ENCODE measurements at regions not wholly inside any gene's neighbourhood (a gene's known extent, or its start where the extent isn't known, plus 50 kb on each side); places are given as distances from the start of the nearest gene placed in this dataset.
"Not testable (repeated sequence)": the region's sequence is repeated elsewhere in the genome, so short reads cannot be mapped to it uniquely, and the experiment has no call there.

- DNase-seq (no peak), ATAC-seq (no peak)
- Mint-ChIP-seq H3K4me3 (no peak overlapping the region), H3K27me3 (peaks cover 15% of the 10 kb centered on the region), H3K27ac (no peak overlapping the region), H3K9me3 (ENCODE audit: low read depth) (no peaks in the 10 kb centered on the region), H3K4me1 (no peaks in the 10 kb centered on the region), H3K36me3 (no peaks in the 10 kb centered on the region)
- CTCF ChIA-PET, result no interaction called here
Measured at GRCh38 chr6:11855743-11856142, 77.1 kb upstream of the ADTRP start.

- no peak for DNase-seq
- H3K36me3 Mint-ChIP-seq, result no peaks in the 10 kb centered on the region
- no peak for ATAC-seq
Measured at GRCh38 chr6:11854408-11855165, 76.0 kb upstream of the ADTRP start.

GRCh38 chr6:11853678-11854407, 75.2 kb upstream of the ADTRP start:
- H3K4me3 Mint-ChIP-seq, result no peak overlapping the region
- H3K36me3 Mint-ChIP-seq, result no peaks in the 10 kb centered on the region
- peaks cover 12% of the 10 kb centered on the region for H3K27me3 Mint-ChIP-seq
- ATAC-seq, result no peak
- H3K27ac Mint-ChIP-seq, result no peak overlapping the region
- no peak for DNase-seq
- H3K4me1 Mint-ChIP-seq, result no peaks in the 10 kb centered on the region
- CTCF ChIA-PET, result no interaction called here
- no peaks in the 10 kb centered on the region for H3K9me3 Mint-ChIP-seq (ENCODE audit: low read depth)

More at GRCh38 chr6:11854408-11855165, 76.0 kb upstream of the ADTRP start:
- no peak overlapping the region for H3K27ac Mint-ChIP-seq
- H3K4me1 Mint-ChIP-seq, result no peaks in the 10 kb centered on the region
- peaks cover 12% of the 10 kb centered on the region for H3K27me3 Mint-ChIP-seq
- H3K9me3 Mint-ChIP-seq (ENCODE audit: low read depth), result no peaks in the 10 kb centered on the region
- CTCF ChIA-PET, result no interaction called here
- H3K4me3 Mint-ChIP-seq, result no peak overlapping the region

GRCh38 chr6:11852061-11852651, 73.6 kb upstream of the ADTRP start:
- Mint-ChIP-seq H3K27ac (no peak overlapping the region), H3K36me3 (no peaks in the 10 kb centered on the region), H3K27me3 (peaks cover 12% of the 10 kb centered on the region), H3K4me1 (no peaks in the 10 kb centered on the region), H3K9me3 (ENCODE audit: low read depth) (no peaks in the 10 kb centered on the region), H3K4me3 (no peak overlapping the region)
- ATAC-seq (no peak), DNase-seq (no peak)
- CTCF ChIA-PET, result no interaction called here

- DNase-seq (no peak), ATAC-seq (no peak)
- no peak overlapping the region for H3K27ac Mint-ChIP-seq
- no peak overlapping the region for H3K4me3 Mint-ChIP-seq
- H3K36me3 Mint-ChIP-seq, result no peaks in the 10 kb centered on the region
- CTCF ChIA-PET, result no interaction called here
- H3K4me1 Mint-ChIP-seq, result no peaks in the 10 kb centered on the region
- H3K9me3 Mint-ChIP-seq (ENCODE audit: low read depth), result no peaks in the 10 kb centered on the region
- H3K27me3 Mint-ChIP-seq, result peaks cover 9% of the 10 kb centered on the region
Measured at GRCh38 chr6:11851387-11851786, 72.8 kb upstream of the ADTRP start.

- DNase-seq, result no peak
- no peaks in the 10 kb centered on the region for H3K9me3 Mint-ChIP-seq (ENCODE audit: low read depth)
- no peaks in the 10 kb centered on the region for H3K4me1 Mint-ChIP-seq
- CTCF ChIA-PET, result no interaction called here
- H3K27me3 Mint-ChIP-seq, result no peaks in the 10 kb centered on the region
- ATAC-seq, result no peak
- H3K4me3 Mint-ChIP-seq, result no peak overlapping the region
- H3K27ac Mint-ChIP-seq, result no peak overlapping the region
- no peaks in the 10 kb centered on the region for H3K36me3 Mint-ChIP-seq
Measured at GRCh38 chr6:11848852-11849731, 70.5 kb upstream of the ADTRP start.

GRCh38 chr6:11848346-11848651, 69.7 kb upstream of the ADTRP start:
- ATAC-seq (no peak), DNase-seq (no peak)
- Mint-ChIP-seq H3K27me3 (no peaks in the 10 kb centered on the region), H3K4me3 (no peak overlapping the region), H3K27ac (no peak overlapping the region), H3K9me3 (ENCODE audit: low read depth) (no peaks in the 10 kb centered on the region), H3K36me3 (no peaks in the 10 kb centered on the region), H3K4me1 (no peaks in the 10 kb centered on the region)
- CTCF ChIA-PET, result no interaction called here

- CTCF ChIA-PET, result no interaction called here
- H3K9me3 Mint-ChIP-seq (ENCODE audit: low read depth), result no peaks in the 10 kb centered on the region
- peaks cover 2% of the 10 kb centered on the region for H3K27me3 Mint-ChIP-seq
- H3K36me3 Mint-ChIP-seq, result no peaks in the 10 kb centered on the region
- no peak overlapping the region for H3K4me3 Mint-ChIP-seq
- H3K27ac Mint-ChIP-seq, result no peak overlapping the region
- no peaks in the 10 kb centered on the region for H3K4me1 Mint-ChIP-seq
- DNase-seq (no peak), ATAC-seq (no peak)
Measured at GRCh38 chr6:11847515-11848345, 69.1 kb upstream of the ADTRP start.

- DNase-seq; H3K9me3 Mint-ChIP-seq (ENCODE audit: low read depth); H3K4me1 Mint-ChIP-seq; H3K4me3 Mint-ChIP-seq; ATAC-seq; CTCF ChIA-PET; H3K27me3 Mint-ChIP-seq; H3K27ac Mint-ChIP-seq; H3K36me3 Mint-ChIP-seq: not testable (repeated sequence)
Measured at GRCh38 chr6:11847068-11847467, 68.5 kb upstream of the ADTRP start.

- Mint-ChIP-seq H3K36me3 (no peaks in the 10 kb centered on the region), H3K4me3 (no peak overlapping the region), H3K27ac (no peak overlapping the region), H3K9me3 (ENCODE audit: low read depth) (no peaks in the 10 kb centered on the region), H3K27me3 (peaks cover 7% of the 10 kb centered on the region), H3K4me1 (no peaks in the 10 kb centered on the region)
- no peak for ATAC-seq
- CTCF ChIA-PET, result no interaction called here
- no peak for DNase-seq
Measured at GRCh38 chr6:11845664-11846577, 67.3 kb upstream of the ADTRP start.

GRCh38 chr6:11842795-11843194, 64.2 kb upstream of the ADTRP start:
- H3K9me3 Mint-ChIP-seq (ENCODE audit: low read depth); H3K4me1 Mint-ChIP-seq; ATAC-seq; H3K4me3 Mint-ChIP-seq; H3K27me3 Mint-ChIP-seq; DNase-seq; CTCF ChIA-PET; H3K27ac Mint-ChIP-seq; H3K36me3 Mint-ChIP-seq: not testable (repeated sequence)

- H3K36me3 Mint-ChIP-seq, result no peaks in the 10 kb centered on the region
- no peaks in the 10 kb centered on the region for H3K4me1 Mint-ChIP-seq
- H3K27me3 Mint-ChIP-seq, result peaks cover 2% of the 10 kb centered on the region
- H3K9me3 Mint-ChIP-seq (ENCODE audit: low read depth), result no peaks in the 10 kb centered on the region
- H3K27ac Mint-ChIP-seq, result no peak overlapping the region
- CTCF ChIA-PET, result no interaction called here
- ATAC-seq (no peak), DNase-seq (no peak)
- H3K4me3 Mint-ChIP-seq, result no peak overlapping the region
Measured at GRCh38 chr6:11835065-11835464, 56.5 kb upstream of the ADTRP start.
